NCI-H345 (cell line): ENCODE measurements at regions not wholly inside any gene's neighbourhood (a gene's known extent, or its start where the extent isn't known, plus 50 kb on each side); places are given as distances from the start of the nearest gene placed in this dataset.
"Not testable (repeated sequence)": the region's sequence is repeated elsewhere in the genome, so short reads cannot be mapped to it uniquely, and the experiment has no call there.

Source experiments
- DNase-seq: peaks from one replicate; lab custom pipeline; 2025; lab: John Stamatoyannopoulos, UW

- no peak for DNase-seq
Measured at GRCh38 chr10:109275960-109276359, 647.4 kb downstream of the XPNPEP1 start.

GRCh38 chr10:109274681-109275080 lies 648.6 kb downstream of the XPNPEP1 start:
- no peak for DNase-seq

GRCh38 chr10:109270173-109270572 lies 653.1 kb downstream of the XPNPEP1 start:
- DNase-seq = no peak

- no peak for DNase-seq
Measured at GRCh38 chr10:109264004-109264403, 659.3 kb downstream of the XPNPEP1 start.

- no peak for DNase-seq
Measured at GRCh38 chr10:109261231-109261630, 662.1 kb downstream of the XPNPEP1 start.

- DNase-seq = no peak
Measured at GRCh38 chr10:109259293-109259692, 664.0 kb downstream of the XPNPEP1 start.

- DNase-seq = no peak
Measured at GRCh38 chr10:109253306-109253705, 670.0 kb downstream of the XPNPEP1 start.

- DNase-seq = no peak
Measured at GRCh38 chr10:109250152-109250551, 673.2 kb downstream of the XPNPEP1 start.

- no peak for DNase-seq
Measured at GRCh38 chr10:109247814-109248213, 675.5 kb downstream of the XPNPEP1 start.

- no peak for DNase-seq
Measured at GRCh38 chr10:109245821-109246220, 677.5 kb downstream of the XPNPEP1 start.

- DNase-seq = no peak
Measured at GRCh38 chr10:109239371-109239770, 683.9 kb downstream of the XPNPEP1 start.

GRCh38 chr10:109237682-109238081 lies 685.6 kb downstream of the XPNPEP1 start:
- no peak for DNase-seq

- no peak for DNase-seq
Measured at GRCh38 chr10:109237050-109237449, 686.3 kb downstream of the XPNPEP1 start.

- not testable (repeated sequence) for DNase-seq
Measured at GRCh38 chr10:109223533-109223932, 699.8 kb downstream of the XPNPEP1 start.

- no peak for DNase-seq
Measured at GRCh38 chr10:109219935-109220605, 703.2 kb downstream of the XPNPEP1 start.

- no peak for DNase-seq
Measured at GRCh38 chr10:109218207-109218606, 705.1 kb downstream of the XPNPEP1 start.

- DNase-seq = no peak
Measured at GRCh38 chr10:109215291-109216075, 707.8 kb downstream of the XPNPEP1 start.

GRCh38 chr10:109214891-109215290 lies 708.4 kb downstream of the XPNPEP1 start:
- not testable (repeated sequence) for DNase-seq

GRCh38 chr10:109207361-109207760 lies 716.0 kb downstream of the XPNPEP1 start:
- DNase-seq = no peak

- no peak for DNase-seq
Measured at GRCh38 chr10:109205929-109206585, 717.3 kb downstream of the XPNPEP1 start.

GRCh38 chr10:109203646-109204353 lies 719.5 kb downstream of the XPNPEP1 start:
- DNase-seq = no peak

GRCh38 chr10:109202111-109202510 lies 721.2 kb downstream of the XPNPEP1 start:
- no peak for DNase-seq
